ENCODE measurements at regions not wholly inside any gene's neighbourhood (a gene's known extent, or its start where the extent isn't known, plus 50 kb on each side); places are given as distances from the start of the nearest gene placed in this dataset.

DNA sequence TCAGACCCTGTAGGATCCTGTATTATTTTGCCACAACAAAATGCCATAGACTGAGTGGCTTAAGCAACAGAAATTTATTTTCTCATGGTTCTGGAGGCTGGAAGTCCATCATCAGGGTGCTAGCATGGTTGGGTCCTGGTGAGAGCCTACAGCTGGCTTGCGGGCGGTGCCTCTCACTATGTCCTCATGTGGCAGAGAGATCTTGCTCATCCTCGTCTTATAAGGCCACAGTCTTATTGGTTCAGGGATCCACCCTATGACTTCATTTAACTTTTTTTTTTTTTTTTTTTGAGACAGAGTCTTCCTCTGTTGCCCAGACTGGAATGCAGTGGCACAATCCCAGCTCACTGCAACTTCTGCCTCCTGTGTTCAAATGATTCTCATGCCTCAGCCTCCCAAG lies 90.9 kb downstream of the LSM5 start:
- TF ChIP-seq, protein P1, sequence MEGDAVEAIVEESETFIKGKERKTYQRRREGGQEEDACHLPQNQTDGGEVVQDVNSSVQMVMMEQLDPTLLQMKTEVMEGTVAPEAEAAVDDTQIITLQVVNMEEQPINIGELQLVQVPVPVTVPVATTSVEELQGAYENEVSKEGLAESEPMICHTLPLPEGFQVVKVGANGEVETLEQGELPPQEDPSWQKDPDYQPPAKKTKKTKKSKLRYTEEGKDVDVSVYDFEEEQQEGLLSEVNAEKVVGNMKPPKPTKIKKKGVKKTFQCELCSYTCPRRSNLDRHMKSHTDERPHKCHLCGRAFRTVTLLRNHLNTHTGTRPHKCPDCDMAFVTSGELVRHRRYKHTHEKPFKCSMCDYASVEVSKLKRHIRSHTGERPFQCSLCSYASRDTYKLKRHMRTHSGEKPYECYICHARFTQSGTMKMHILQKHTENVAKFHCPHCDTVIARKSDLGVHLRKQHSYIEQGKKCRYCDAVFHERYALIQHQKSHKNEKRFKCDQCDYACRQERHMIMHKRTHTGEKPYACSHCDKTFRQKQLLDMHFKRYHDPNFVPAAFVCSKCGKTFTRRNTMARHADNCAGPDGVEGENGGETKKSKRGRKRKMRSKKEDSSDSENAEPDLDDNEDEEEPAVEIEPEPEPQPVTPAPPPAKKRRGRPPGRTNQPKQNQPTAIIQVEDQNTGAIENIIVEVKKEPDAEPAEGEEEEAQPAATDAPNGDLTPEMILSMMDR (IDR thresholded peaks at IDR 0.05): no peak
- no peak for TF ChIP-seq POLR2A (IDR thresholded peaks at IDR 0.05)
